ENCODE measurements at regions not wholly inside any gene's neighbourhood (a gene's known extent, or its start where the extent isn't known, plus 50 kb on each side); places are given as distances from the start of the nearest gene placed in this dataset.

- TF ChIP-seq CTCF (IDR thresholded peaks at IDR 0.05), result no peak
Observed at GRCh38 chr4:148770377-148770776, 328.2 kb upstream of the NR3C2 start.

- TF ChIP-seq CTCF (IDR thresholded peaks at IDR 0.05), result no peak
Observed at GRCh38 chr4:148764720-148765119, 322.5 kb upstream of the NR3C2 start.

GRCh38 chr4:148757171-148757570, 315.0 kb upstream of the NR3C2 start:
- TF ChIP-seq CTCF (IDR thresholded peaks at IDR 0.05), result no peak

GRCh38 chr4:148749403-148749802, 307.2 kb upstream of the NR3C2 start:
- no peak for TF ChIP-seq CTCF (IDR thresholded peaks at IDR 0.05)

GRCh38 chr4:148747721-148748268, 305.6 kb upstream of the NR3C2 start:
- no peak for TF ChIP-seq CTCF (IDR thresholded peaks at IDR 0.05)

- no peak for TF ChIP-seq CTCF (IDR thresholded peaks at IDR 0.05)
Observed at GRCh38 chr4:148740701-148741100, 298.5 kb upstream of the NR3C2 start.

- TF ChIP-seq CTCF (IDR thresholded peaks at IDR 0.05), result no peak
Observed at GRCh38 chr4:148737061-148737770, 295.0 kb upstream of the NR3C2 start.

All from LNCAP (cell line).